H1 (cell line): ENCODE measurements at regions not wholly inside any gene's neighbourhood (a gene's known extent, or its start where the extent isn't known, plus 50 kb on each side); places are given as distances from the start of the nearest gene placed in this dataset.

Experiments used
- BACH1 ChIP-seq: IDR thresholded peaks from 2 replicates; pipeline ENCODE4 v1.6.1; 2012; ENCODE audit warnings: low read length, improper control_type of control experiment
- BRCA1 ChIP-seq: IDR thresholded peaks from 2 replicates; pipeline ENCODE4 v1.6.1; 2012; ENCODE audit warnings: low read depth, low read length, improper control_type of control experiment
- CBX8 ChIP-seq: fragments of 300-800, 300-1000 bp; sonication (generic); IDR thresholded peaks from 2 replicates; pipeline ENCODE4 v1.7.1; 2016; ENCODE audit warnings: low read depth, low read length, borderline replicate concordance
- HDAC6 ChIP-seq: IDR thresholded peaks from one replicate; pipeline ENCODE4 v1.7.1; 2012; ENCODE audit warnings: low read depth, mild to moderate bottlenecking, inconsistent platforms, low read length, moderate library complexity
- JUN ChIP-seq: IDR thresholded peaks from 2 replicates; pipeline ENCODE4 v1.6.1; 2011; ENCODE audit warnings: low read depth, mild to moderate bottlenecking, improper control_type of control experiment, low read length
- KDM1A ChIP-seq: fragments of 200-600, 300-600 bp; sonication (generic); IDR thresholded peaks from 2 replicates; pipeline ENCODE4 v1.7.1; 2016; ENCODE audit warnings: mild to moderate bottlenecking, low read length, borderline replicate concordance
- KDM5A ChIP-seq: fragments of 200-600 bp; IDR thresholded peaks from 2 replicates; pipeline ENCODE4 v1.7.1; 2012; ENCODE audit warnings: mild to moderate bottlenecking, low read length, inconsistent platforms, mixed read lengths
- PHF8 ChIP-seq: fragments of 200-600 bp; sonication (generic); conservative IDR thresholded peaks from 2 replicates; pipeline ENCODE4 v1.7.1; 2012; ENCODE audit warnings: low read depth, mild to moderate bottlenecking, inconsistent platforms, low read length, moderate library complexity
- POLR2A ChIP-seq, 2 experiments: IDR thresholded peaks; 1 replicate in 1 of 2; 2 replicates in 1 of 2; pipeline ENCODE4 v1.6.1; 2011; ENCODE audit warnings: low read depth in 2 of 2, low read length in 2 of 2, mild to moderate bottlenecking in 2 of 2; ENCODE audit errors: control extremely low read depth in 1 of 2
- RAD21 ChIP-seq, 2 experiments: IDR thresholded peaks in 1 of 2; conservative IDR thresholded peaks in 1 of 2; 2 replicates each; pipeline ENCODE4 v1.6.1; 2011; ENCODE audit warnings: low read depth in 2 of 2, low read length in 2 of 2, improper control_type of control experiment in 1 of 2, inconsistent platforms in 1 of 2, mild to moderate bottlenecking in 1 of 2, moderate library complexity in 1 of 2
- SAP30 ChIP-seq: fragments of 300-600 bp; sonication (generic); IDR thresholded peaks from 2 replicates; pipeline ENCODE4 v1.7.1; 2012; ENCODE audit warnings: low read length, moderate library complexity, mild to moderate bottlenecking, inconsistent platforms; ENCODE audit not compliant: insufficient read depth, insufficient replicate concordance
- TF ChIP-seq, protein P1 (sequence below): IDR thresholded peaks from 2 replicates; pipeline ENCODE4 v1.6.1; 2012; ENCODE audit warnings: inconsistent platforms
- TF ChIP-seq, protein P2 (sequence below): IDR thresholded peaks from 2 replicates; pipeline ENCODE4 v1.6.1; 2012; ENCODE audit warnings: inconsistent platforms

DNA sequence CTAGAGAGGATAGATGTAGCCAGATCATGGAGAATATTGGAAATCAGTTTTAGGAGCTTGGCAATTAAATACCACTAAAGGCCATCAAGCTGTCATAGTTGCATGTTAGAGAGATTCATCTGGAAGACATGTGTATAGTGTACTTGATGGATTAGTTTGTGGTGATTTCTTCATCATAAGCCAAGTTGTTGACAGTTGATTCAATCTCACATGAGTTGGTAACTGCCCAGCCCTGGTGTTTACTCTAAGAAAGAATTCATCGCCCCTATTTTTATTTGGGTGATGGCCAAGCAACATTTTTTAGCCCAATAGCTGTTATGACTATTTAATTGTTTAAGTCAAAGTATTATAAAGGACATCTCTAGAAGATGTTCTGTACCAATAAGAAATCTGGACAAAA lies 737.6 kb downstream of the PLA2G4A start (continued):
- TF ChIP-seq CBX8 (no peak), SAP30 (no peak), JUN (no peak), BRCA1 (no peak), HDAC6 (no peak), KDM1A (no peak), RAD21 (IDR thresholded peaks at IDR 0.05 in 1 of 2, conservative IDR thresholded peaks at IDR 0.05 in 1 of 2; ENCODE audit: low read depth in 2 of 2, low read length in 2 of 2) (no peak), BACH1 (no peak), POLR2A (IDR thresholded peaks at IDR 0.05; ENCODE audit: control extremely low read depth in 1 of 2, low read depth in 2 of 2, low read length in 2 of 2) (no peak), KDM5A (no peak), PHF8 (no peak)
- TF ChIP-seq, protein P1, sequence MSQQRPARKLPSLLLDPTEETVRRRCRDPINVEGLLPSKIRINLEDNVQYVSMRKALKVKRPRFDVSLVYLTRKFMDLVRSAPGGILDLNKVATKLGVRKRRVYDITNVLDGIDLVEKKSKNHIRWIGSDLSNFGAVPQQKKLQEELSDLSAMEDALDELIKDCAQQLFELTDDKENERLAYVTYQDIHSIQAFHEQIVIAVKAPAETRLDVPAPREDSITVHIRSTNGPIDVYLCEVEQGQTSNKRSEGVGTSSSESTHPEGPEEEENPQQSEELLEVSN: no peak
- TF ChIP-seq, protein P2, sequence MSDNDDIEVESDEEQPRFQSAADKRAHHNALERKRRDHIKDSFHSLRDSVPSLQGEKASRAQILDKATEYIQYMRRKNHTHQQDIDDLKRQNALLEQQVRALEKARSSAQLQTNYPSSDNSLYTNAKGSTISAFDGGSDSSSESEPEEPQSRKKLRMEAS: no peak
